A673 (cell line): ENCODE measurements at regions not wholly inside any gene's neighbourhood (a gene's known extent, or its start where the extent isn't known, plus 50 kb on each side); places are given as distances from the start of the nearest gene placed in this dataset.

Experiments used
- EZH2 ChIP-seq: fragments of 200-600 bp; sonication (generic); IDR thresholded peaks from 2 replicates; pipeline ENCODE4 v1.6.1; 2017; ENCODE audit warnings: borderline replicate concordance, low read depth, mild to moderate bottlenecking, mixed read lengths, antibody characterized with exemption, low read length; ENCODE audit not compliant: poor library complexity, severe bottlenecking
- TF ChIP-seq, protein P1 (sequence below): fragments of 300-800, 200-600 bp; sonication (generic); conservative IDR thresholded peaks from 2 replicates; pipeline ENCODE4 v1.5.1; 2017; ENCODE audit warnings: low read depth, mild to moderate bottlenecking, antibody characterized with exemption, low read length, moderate library complexity, mixed read lengths

DNA sequence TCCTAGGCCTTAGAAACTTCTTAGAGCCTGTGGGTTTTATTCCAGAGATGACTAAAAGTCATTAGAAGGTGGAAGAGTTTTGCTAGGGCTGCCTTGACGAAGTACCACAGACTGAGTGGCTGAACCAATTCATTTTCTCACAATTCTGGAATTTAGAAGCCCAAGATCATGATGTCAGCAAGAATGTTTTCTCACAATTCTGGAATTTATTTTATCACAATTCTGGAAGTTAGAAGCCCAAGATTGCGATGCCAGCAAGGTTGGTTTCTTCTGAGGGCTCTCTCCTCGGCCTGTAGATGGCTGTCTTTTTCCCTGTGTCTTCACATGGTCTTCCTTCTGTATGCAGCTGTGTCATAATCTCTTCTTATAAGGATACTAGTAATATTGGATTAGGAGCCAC is 672.9 kb upstream of the MARCKS start:
- TF ChIP-seq, protein P1, sequence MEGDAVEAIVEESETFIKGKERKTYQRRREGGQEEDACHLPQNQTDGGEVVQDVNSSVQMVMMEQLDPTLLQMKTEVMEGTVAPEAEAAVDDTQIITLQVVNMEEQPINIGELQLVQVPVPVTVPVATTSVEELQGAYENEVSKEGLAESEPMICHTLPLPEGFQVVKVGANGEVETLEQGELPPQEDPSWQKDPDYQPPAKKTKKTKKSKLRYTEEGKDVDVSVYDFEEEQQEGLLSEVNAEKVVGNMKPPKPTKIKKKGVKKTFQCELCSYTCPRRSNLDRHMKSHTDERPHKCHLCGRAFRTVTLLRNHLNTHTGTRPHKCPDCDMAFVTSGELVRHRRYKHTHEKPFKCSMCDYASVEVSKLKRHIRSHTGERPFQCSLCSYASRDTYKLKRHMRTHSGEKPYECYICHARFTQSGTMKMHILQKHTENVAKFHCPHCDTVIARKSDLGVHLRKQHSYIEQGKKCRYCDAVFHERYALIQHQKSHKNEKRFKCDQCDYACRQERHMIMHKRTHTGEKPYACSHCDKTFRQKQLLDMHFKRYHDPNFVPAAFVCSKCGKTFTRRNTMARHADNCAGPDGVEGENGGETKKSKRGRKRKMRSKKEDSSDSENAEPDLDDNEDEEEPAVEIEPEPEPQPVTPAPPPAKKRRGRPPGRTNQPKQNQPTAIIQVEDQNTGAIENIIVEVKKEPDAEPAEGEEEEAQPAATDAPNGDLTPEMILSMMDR: no peak
- TF ChIP-seq EZH2: no peak
